SK-N-SH (cell line): ENCODE measurements at regions not wholly inside any gene's neighbourhood (a gene's known extent, or its start where the extent isn't known, plus 50 kb on each side); places are given as distances from the start of the nearest gene placed in this dataset.
"Not testable (repeated sequence)": the region's sequence is repeated elsewhere in the genome, so short reads cannot be mapped to it uniquely, and the experiment has no call there.

Experiments used
- CTCF ChIA-PET: fragments of 300-600, 350-600 bp; formaldehyde crosslinking; extraction: SDS; loops from one replicate; lab custom pipeline; 2021; lab: Yijun Ruan, JAX
- POLR2A ChIA-PET: fragments of 350-600 bp; sonication (Branson Sonifier 250); formaldehyde crosslinking; extraction: SDS; loops from one replicate; lab custom pipeline; 2020; ENCODE audit warnings: antibody characterized with exemption, inconsistent platforms; lab: Yijun Ruan, JAX
- DNase-seq: peaks from one replicate; pipeline ENCODE4 v3.0.0; 2012
- H2AFZ ChIP-seq: fragments of 200-600 bp; sonication (generic); 2 replicates; pipeline ENCODE4 v1.8.1; 2016; ENCODE audit warnings: antibody characterized with exemption, mild to moderate bottlenecking, low read depth
- H3F3A ChIP-seq: fragments of 200-600 bp; sonication (generic); replicated peaks from 2 replicates; pipeline ENCODE3; 2016; ENCODE audit warnings: antibody characterized with exemption, mild to moderate bottlenecking; ENCODE audit not compliant: insufficient read depth
- H3K27ac ChIP-seq, 2 experiments: fragments of 200-500 bp in 1 of 2; fragments of 200-600 bp in 1 of 2; sonication (Bioruptor generic) in 1 of 2; sonication (generic), shearing (Covaris generic) in 1 of 2; 2 replicates each; pipeline versions ENCODE4 v1.5.1 to v1.6.1; 2014 to 2016; ENCODE audit warnings: low read depth in 2 of 2, inconsistent platforms in 1 of 2, low read length in 1 of 2, mild to moderate bottlenecking in 1 of 2, mixed read lengths in 1 of 2
- H3K27me3 ChIP-seq: fragments of 200-600 bp; sonication (generic), shearing (Covaris generic); 2 replicates; pipeline ENCODE4 v1.6.1; 2016; ENCODE audit warnings: mixed run types; ENCODE audit not compliant: insufficient read depth
- H3K36me3 ChIP-seq, 2 experiments: fragments of 200-500 bp in 1 of 2; fragments of 200-600 bp in 1 of 2; sonication (Bioruptor generic) in 1 of 2; sonication (generic) in 1 of 2; replicated peaks in 1 of 2; 2 replicates each; pipeline versions ENCODE3 to v1.5.1; 2014 to 2016; ENCODE audit warnings: low read length in 1 of 2, mild to moderate bottlenecking in 1 of 2; ENCODE audit not compliant: insufficient read depth in 2 of 2, control insufficient read depth in 1 of 2
- H3K4me1 ChIP-seq, 2 experiments: fragments of 200-500 bp in 1 of 2; fragments of 200-600 bp in 1 of 2; sonication (Bioruptor generic) in 1 of 2; sonication (generic), shearing (Covaris generic) in 1 of 2; 2 replicates each; pipeline versions ENCODE4 v1.5.1 to v1.6.1; 2014 to 2016; ENCODE audit warnings: low read depth in 1 of 2, low read length in 1 of 2, mixed run types in 1 of 2; ENCODE audit not compliant: insufficient read depth in 2 of 2, control insufficient read depth in 1 of 2
- H3K4me2 ChIP-seq: fragments of 200-600 bp; sonication (generic), shearing (Covaris generic); 2 replicates; pipeline ENCODE4 v1.6.1; 2017; ENCODE audit warnings: mixed run types
- H3K4me3 ChIP-seq, 2 experiments: fragments of 200-500 bp in 1 of 2; fragments of 200-600 bp in 1 of 2; sonication (Bioruptor generic) in 1 of 2; sonication (generic), shearing (Covaris generic) in 1 of 2; 2 replicates each; pipeline versions ENCODE4 v1.5.1 to v1.8.1; 2014 to 2016; ENCODE audit warnings: low read depth in 2 of 2, inconsistent platforms in 1 of 2, low read length in 1 of 2, mild to moderate bottlenecking in 1 of 2, mixed read lengths in 1 of 2, moderate library complexity in 1 of 2
- H3K79me2 ChIP-seq: fragments of 200-600 bp; sonication (generic); 2 replicates; pipeline ENCODE4 v1.8.1; 2017; ENCODE audit warnings: mild to moderate bottlenecking; ENCODE audit not compliant: insufficient read depth
- H3K9ac ChIP-seq: fragments of 200-600 bp; sonication (generic); 2 replicates; pipeline ENCODE4 v1.6.1; 2017; ENCODE audit warnings: mixed run types
- H3K9me2 ChIP-seq: fragments of 200-600 bp; sonication (generic); 2 replicates; pipeline ENCODE4 v1.6.1; 2017; ENCODE audit warnings: mixed run types
- H3K9me3 ChIP-seq: fragments of 200-600 bp; sonication (generic); 2 replicates; pipeline ENCODE4 v1.6.1; 2017; ENCODE audit warnings: mixed run types, mild to moderate bottlenecking, moderate library complexity
- H4K20me1 ChIP-seq: fragments of 200-600 bp; sonication (generic); 2 replicates; pipeline ENCODE4 v1.6.1; 2017; ENCODE audit warnings: mild to moderate bottlenecking, mixed run types; ENCODE audit not compliant: insufficient read depth
- CHD2 ChIP-seq: fragments of 150-350 bp; IDR thresholded peaks from 2 replicates; pipeline ENCODE4 v1.6.1; 2018; ENCODE audit warnings: low read length; ENCODE audit not compliant: partially characterized antibody
- CTCF ChIP-seq: fragments of 200-600 bp; sonication (generic); IDR thresholded peaks from 2 replicates; pipeline ENCODE4 v1.6.1; 2017; ENCODE audit warnings: antibody characterized with exemption, mild to moderate bottlenecking, moderate library complexity
- EP300 ChIP-seq, 2 experiments: IDR thresholded peaks; 2 replicates each; pipeline versions ENCODE4 v1.4.0 to v1.6.1; 2012; ENCODE audit warnings: borderline replicate concordance in 1 of 2, low read depth in 1 of 2, low read length in 1 of 2
- MXI1 ChIP-seq: IDR thresholded peaks from 2 replicates; pipeline ENCODE4 v1.6.1; 2012; ENCODE audit warnings: mild to moderate bottlenecking, low read depth, low read length, improper control_type of control experiment
- USF1 ChIP-seq: IDR thresholded peaks from 2 replicates; pipeline ENCODE4 v1.4.0; 2012; ENCODE audit warnings: low read depth, borderline replicate concordance
- WGBS: methylation state at CpG from one replicate; pipeline ENCODE4 v1.1.6; 2017; ENCODE audit warnings: low lambda C conversion rate; 5-methylcytosine and 5-hydroxymethylcytosine counted together

- peak; percentile 49 for TF ChIP-seq CTCF
- WGBS: 75% methylated on average over 8 of the region's 37 CpGs
- H3K4me3 ChIP-seq, H4K20me1 ChIP-seq, H3K27me3 ChIP-seq, H3K9me3 ChIP-seq, H2AFZ ChIP-seq, H3K4me2 ChIP-seq, POLR2A ChIA-PET, H3K9me2 ChIP-seq, H3K79me2 ChIP-seq, H3K36me3 ChIP-seq, H3K27ac ChIP-seq, H3K9ac ChIP-seq, CTCF ChIA-PET, H3K4me1 ChIP-seq, H3F3A ChIP-seq: not testable (repeated sequence)
- DNase-seq: peak; percentile 49
These were observed 255.9 kb downstream of the PARP8 start for GRCh38 chr5:50922134-50922941.

GRCh38 chr5:50922942-50923767 is 256.7 kb downstream of the PARP8 start:
- no peaks in the 10 kb centered on the region for H4K20me1 ChIP-seq
- H2AFZ ChIP-seq: no peak overlapping the region
- no peak overlapping the region for H3K4me3 ChIP-seq
- WGBS: 80% methylated on average over 17 of the region's 34 CpGs
- POLR2A ChIA-PET: no interaction called here
- no peaks in the 10 kb centered on the region for H3K9me3 ChIP-seq
- H3F3A ChIP-seq: no peaks in the 10 kb centered on the region
- TF ChIP-seq CHD2 (no peak), EP300 (IDR thresholded peaks at IDR 0.05; ENCODE audit: borderline replicate concordance in 1 of 2, low read depth in 1 of 2, low read length in 1 of 2) (no peak), USF1 (no peak), MXI1 (no peak)
- TF ChIP-seq, all 33 proteins: peak for 0
- Histone ChIP-seq H3K4me1 (no peaks in the 10 kb centered on the region), H3K4me2 (no peak overlapping the region), H3K27ac (no peak overlapping the region), H3K27me3 (no peaks in the 10 kb centered on the region), H3K36me3 (no peaks in the 10 kb centered on the region), H3K9ac (no peak overlapping the region), H3K9me2 (no peaks in the 10 kb centered on the region), H3K79me2 (no peaks in the 10 kb centered on the region)
- CTCF ChIA-PET: no interaction called here
- no peak for DNase-seq
